ENCODE measurements at regions not wholly inside any gene's neighbourhood (a gene's known extent, or its start where the extent isn't known, plus 50 kb on each side); places are given as distances from the start of the nearest gene placed in this dataset.

DNA sequence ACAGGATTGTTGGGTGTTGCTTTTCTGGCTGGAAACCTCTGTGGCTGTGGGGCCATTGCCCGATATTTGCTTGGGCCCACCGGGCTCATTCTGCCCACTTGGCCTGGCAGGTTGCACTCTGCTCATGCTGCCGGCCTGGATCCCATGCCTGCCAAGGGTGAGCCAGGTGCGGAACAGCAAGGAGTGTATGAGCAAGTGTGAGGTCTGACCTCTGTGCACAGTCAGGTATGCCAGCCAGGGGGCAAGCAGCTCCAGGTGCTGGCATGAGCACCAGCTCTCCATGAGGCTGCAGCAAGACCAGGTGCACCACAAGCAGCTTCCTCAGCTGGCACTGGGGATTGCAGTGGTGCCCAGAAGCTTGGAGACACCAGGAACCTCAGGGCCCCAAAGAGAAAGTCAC lies 65.4 kb upstream of the KIF5B start:
- Histone ChIP-seq H3K27me3 (ENCODE audit: control insufficient read depth in 1 of 2, insufficient read depth in 2 of 2, low read length in 2 of 2) (no peaks in the 10 kb centered on the region), H4K20me1 (ENCODE audit: insufficient read depth, low read length) (no peaks in the 10 kb centered on the region), H3K4me3 (replicated peaks in 1 of 3; ENCODE audit: insufficient read depth in 1 of 3, low read depth in 2 of 3, low read length in 3 of 3) (no peak overlapping the region), H3K79me2 (ENCODE audit: insufficient read depth, low read length) (no peaks in the 10 kb centered on the region), H3K9ac (ENCODE audit: insufficient read depth, low read depth, low read length) (no peak overlapping the region; the same call in 1 of the 2 replicates), H3K36me3 (replicated peaks in 1 of 2; ENCODE audit: control insufficient read depth in 1 of 2, insufficient read depth in 2 of 2, low read length in 2 of 2) (no peaks in the 10 kb centered on the region), H3K4me2 (ENCODE audit: low read depth, low read length) (peak overlapping the region; percentile 50), H3K27ac (ENCODE audit: extremely low read length, insufficient read depth, low read length) (no peak overlapping the region), H2AFZ (ENCODE audit: low read length) (no peak overlapping the region), H3K4me1 (ENCODE audit: insufficient read depth, low read length) (peaks cover 83% of the 10 kb centered on the region), H3K9me3 (ENCODE audit: low read length) (no peaks in the 10 kb centered on the region)
- ATAC-seq (peak; percentile 39), DNase-seq (ENCODE audit: low spot score) (no peak), FAIRE-seq (no peak)
- POLR2A ChIA-PET: interaction anchor here (1.3 to 5.4 kb wide), 2 partner anchors 16 to 24 kb away, joined by 3 to 37 read pairs; no protein-coding TSS in a partner anchor
- intact Hi-C loops (cut with micrococcal nuclease; ENCODE audit: unreplicated experiment) (no loop called here), in situ Hi-C loops (cut with HindIII; ENCODE audit: extremely low pct_ligation_motif_present, low pct_unique_long_range_greater_than_20kb) (loop anchor here (5.0 kb wide), 1 partner anchor 64 kb away; the partner anchor contains the start of gene KIF5B)
- WGBS (ENCODE audit: low lambda C conversion rate): 70% methylated on average over 2 of the region's 4 CpGs
- BruUV-seq (replicated peaks): no TSS peak
- CTCF ChIA-PET (ENCODE audit: low intra/inter-chr PET ratio, low total read pairs): no interaction called here
- TF ChIP-seq, protein P1, sequence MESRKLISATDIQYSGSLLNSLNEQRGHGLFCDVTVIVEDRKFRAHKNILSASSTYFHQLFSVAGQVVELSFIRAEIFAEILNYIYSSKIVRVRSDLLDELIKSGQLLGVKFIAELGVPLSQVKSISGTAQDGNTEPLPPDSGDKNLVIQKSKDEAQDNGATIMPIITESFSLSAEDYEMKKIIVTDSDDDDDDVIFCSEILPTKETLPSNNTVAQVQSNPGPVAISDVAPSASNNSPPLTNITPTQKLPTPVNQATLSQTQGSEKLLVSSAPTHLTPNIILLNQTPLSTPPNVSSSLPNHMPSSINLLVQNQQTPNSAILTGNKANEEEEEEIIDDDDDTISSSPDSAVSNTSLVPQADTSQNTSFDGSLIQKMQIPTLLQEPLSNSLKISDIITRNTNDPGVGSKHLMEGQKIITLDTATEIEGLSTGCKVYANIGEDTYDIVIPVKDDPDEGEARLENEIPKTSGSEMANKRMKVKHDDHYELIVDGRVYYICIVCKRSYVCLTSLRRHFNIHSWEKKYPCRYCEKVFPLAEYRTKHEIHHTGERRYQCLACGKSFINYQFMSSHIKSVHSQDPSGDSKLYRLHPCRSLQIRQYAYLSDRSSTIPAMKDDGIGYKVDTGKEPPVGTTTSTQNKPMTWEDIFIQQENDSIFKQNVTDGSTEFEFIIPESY (CRISPR knock-in tag; IDR thresholded peaks at IDR 0.05): 0 out of 2 replicates have a peak, but pooled peaks have one; percentile 28
- TF ChIP-seq, protein P2, sequence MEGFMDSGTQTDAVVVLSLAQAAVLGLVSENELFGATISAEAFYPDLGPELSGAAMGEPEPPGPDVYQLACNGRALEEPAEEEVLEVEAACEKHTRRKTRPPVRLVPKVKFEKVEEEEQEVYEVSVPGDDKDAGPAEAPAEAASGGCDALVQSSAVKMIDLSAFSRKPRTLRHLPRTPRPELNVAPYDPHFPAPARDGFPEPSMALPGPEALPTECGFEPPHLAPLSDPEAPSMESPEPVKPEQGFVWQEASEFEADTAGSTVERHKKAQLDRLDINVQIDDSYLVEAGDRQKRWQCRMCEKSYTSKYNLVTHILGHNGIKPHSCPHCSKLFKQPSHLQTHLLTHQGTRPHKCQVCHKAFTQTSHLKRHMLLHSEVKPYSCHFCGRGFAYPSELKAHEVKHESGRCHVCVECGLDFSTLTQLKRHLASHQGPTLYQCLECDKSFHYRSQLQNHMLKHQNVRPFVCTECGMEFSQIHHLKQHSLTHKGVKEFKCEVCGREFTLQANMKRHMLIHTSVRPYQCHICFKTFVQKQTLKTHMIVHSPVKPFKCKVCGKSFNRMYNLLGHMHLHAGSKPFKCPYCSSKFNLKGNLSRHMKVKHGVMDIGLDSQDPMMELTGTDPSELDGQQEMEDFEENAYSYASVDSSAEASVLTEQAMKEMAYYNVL (CRISPR knock-in tag; IDR thresholded peaks at IDR 0.05; ENCODE audit: borderline replicate concordance): 0 out of 2 replicates have a peak, but pooled peaks have one; percentile 39
- TF ChIP-seq KLF11 (CRISPR knock-in tag; IDR thresholded peaks at IDR 0.05): no peak
- TF ChIP-seq, protein P3, sequence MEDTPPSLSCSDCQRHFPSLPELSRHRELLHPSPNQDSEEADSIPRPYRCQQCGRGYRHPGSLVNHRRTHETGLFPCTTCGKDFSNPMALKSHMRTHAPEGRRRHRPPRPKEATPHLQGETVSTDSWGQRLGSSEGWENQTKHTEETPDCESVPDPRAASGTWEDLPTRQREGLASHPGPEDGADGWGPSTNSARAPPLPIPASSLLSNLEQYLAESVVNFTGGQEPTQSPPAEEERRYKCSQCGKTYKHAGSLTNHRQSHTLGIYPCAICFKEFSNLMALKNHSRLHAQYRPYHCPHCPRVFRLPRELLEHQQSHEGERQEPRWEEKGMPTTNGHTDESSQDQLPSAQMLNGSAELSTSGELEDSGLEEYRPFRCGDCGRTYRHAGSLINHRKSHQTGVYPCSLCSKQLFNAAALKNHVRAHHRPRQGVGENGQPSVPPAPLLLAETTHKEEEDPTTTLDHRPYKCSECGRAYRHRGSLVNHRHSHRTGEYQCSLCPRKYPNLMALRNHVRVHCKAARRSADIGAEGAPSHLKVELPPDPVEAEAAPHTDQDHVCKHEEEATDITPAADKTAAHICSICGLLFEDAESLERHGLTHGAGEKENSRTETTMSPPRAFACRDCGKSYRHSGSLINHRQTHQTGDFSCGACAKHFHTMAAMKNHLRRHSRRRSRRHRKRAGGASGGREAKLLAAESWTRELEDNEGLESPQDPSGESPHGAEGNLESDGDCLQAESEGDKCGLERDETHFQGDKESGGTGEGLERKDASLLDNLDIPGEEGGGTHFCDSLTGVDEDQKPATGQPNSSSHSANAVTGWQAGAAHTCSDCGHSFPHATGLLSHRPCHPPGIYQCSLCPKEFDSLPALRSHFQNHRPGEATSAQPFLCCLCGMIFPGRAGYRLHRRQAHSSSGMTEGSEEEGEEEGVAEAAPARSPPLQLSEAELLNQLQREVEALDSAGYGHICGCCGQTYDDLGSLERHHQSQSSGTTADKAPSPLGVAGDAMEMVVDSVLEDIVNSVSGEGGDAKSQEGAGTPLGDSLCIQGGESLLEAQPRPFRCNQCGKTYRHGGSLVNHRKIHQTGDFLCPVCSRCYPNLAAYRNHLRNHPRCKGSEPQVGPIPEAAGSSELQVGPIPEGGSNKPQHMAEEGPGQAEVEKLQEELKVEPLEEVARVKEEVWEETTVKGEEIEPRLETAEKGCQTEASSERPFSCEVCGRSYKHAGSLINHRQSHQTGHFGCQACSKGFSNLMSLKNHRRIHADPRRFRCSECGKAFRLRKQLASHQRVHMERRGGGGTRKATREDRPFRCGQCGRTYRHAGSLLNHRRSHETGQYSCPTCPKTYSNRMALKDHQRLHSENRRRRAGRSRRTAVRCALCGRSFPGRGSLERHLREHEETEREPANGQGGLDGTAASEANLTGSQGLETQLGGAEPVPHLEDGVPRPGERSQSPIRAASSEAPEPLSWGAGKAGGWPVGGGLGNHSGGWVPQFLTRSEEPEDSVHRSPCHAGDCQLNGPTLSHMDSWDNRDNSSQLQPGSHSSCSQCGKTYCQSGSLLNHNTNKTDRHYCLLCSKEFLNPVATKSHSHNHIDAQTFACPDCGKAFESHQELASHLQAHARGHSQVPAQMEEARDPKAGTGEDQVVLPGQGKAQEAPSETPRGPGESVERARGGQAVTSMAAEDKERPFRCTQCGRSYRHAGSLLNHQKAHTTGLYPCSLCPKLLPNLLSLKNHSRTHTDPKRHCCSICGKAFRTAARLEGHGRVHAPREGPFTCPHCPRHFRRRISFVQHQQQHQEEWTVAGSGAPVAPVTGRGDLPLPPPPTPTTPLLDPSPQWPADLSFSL (CRISPR knock-in tag; IDR thresholded peaks at IDR 0.05): no peak
- 0 out of 2 replicates have a peak, but pooled peaks have one; percentile 14 for TF ChIP-seq ZNF292 (CRISPR knock-in tag; IDR thresholded peaks at IDR 0.05; ENCODE audit: borderline replicate concordance, low read depth)
- peak; percentile 85; the same call in 1 of the 2 replicates for TF ChIP-seq ZBTB38 (CRISPR knock-in tag; IDR thresholded peaks at IDR 0.05)
- TF ChIP-seq, protein P4, sequence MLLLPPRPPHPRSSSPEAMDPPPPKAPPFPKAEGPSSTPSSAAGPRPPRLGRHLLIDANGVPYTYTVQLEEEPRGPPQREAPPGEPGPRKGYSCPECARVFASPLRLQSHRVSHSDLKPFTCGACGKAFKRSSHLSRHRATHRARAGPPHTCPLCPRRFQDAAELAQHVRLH (CRISPR knock-in tag; IDR thresholded peaks at IDR 0.05; ENCODE audit: borderline replicate concordance, low read depth): no peak
- peak; percentile 44; the same call in 1 of the 2 replicates for TF ChIP-seq ZFX (CRISPR knock-in tag; IDR thresholded peaks at IDR 0.05; ENCODE audit: low read depth)
- TF ChIP-seq, protein P5, sequence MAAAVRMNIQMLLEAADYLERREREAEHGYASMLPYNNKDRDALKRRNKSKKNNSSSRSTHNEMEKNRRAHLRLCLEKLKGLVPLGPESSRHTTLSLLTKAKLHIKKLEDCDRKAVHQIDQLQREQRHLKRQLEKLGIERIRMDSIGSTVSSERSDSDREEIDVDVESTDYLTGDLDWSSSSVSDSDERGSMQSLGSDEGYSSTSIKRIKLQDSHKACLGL (CRISPR knock-in tag; IDR thresholded peaks at IDR 0.05): peak; percentile 53; the same call in 1 of the 2 replicates
